H1 (cell line): ENCODE measurements at regions not wholly inside any gene's neighbourhood (a gene's known extent, or its start where the extent isn't known, plus 50 kb on each side); places are given as distances from the start of the nearest gene placed in this dataset.

Experiments used
- CTCF ChIA-PET: fragments of 300-600 bp; sonication (Branson Sonifier 250); formaldehyde crosslinking; loops from one replicate; lab custom pipeline; 2021; ENCODE audit not compliant: partially characterized antibody; lab: Charles Lee
- POLR2A ChIA-PET: fragments of 300-600 bp; sonication (Branson Sonifier 250); formaldehyde crosslinking; loops from one replicate; lab custom pipeline; 2021; ENCODE audit warnings: inconsistent platforms; ENCODE audit not compliant: partially characterized antibody; lab: Charles Lee
- DNase-seq, 2 experiments: peaks; one replicate each; pipeline versions ENCODE4 v3.0.0 to v3.0.0-alpha.2; 2010 to 2022; ENCODE audit warnings: low spot score in 2 of 2, low read depth in 1 of 2, mixed read lengths in 1 of 2
- FAIRE-seq: peaks from 2 replicates; lab custom pipeline; 2011; peaks lifted over from hg19 to GRCh38; lab: Jason Lieb, UNC
- H2AFZ ChIP-seq: 2 replicates; pipeline ENCODE4 v1.8.1; 2012; ENCODE audit warnings: low read length, inconsistent platforms
- H2AK5ac ChIP-seq: 2 replicates; pipeline ENCODE4 v1.6.1; 2013; ENCODE audit warnings: low read depth, low read length
- H2BK120ac ChIP-seq: replicated peaks from 2 replicates; pipeline ENCODE3; 2013; ENCODE audit warnings: low read depth, low read length, inconsistent platforms
- H2BK12ac ChIP-seq: 2 replicates; pipeline ENCODE4 v1.6.1; 2013; ENCODE audit warnings: low read depth, low read length
- H2BK15ac ChIP-seq: 2 replicates; pipeline ENCODE4 v1.6.1; 2013; ENCODE audit warnings: low read length
- H2BK20ac ChIP-seq: 2 replicates; pipeline ENCODE4 v1.6.1; 2013; ENCODE audit warnings: low read length
- H2BK5ac ChIP-seq: 2 replicates; pipeline ENCODE4 v1.6.1; 2013; ENCODE audit warnings: low read depth, low read length
- H3K14ac ChIP-seq: 2 replicates; pipeline ENCODE4 v1.6.1; 2013; ENCODE audit warnings: inconsistent platforms; ENCODE audit not compliant: insufficient read length
- H3K18ac ChIP-seq: 2 replicates; pipeline ENCODE4 v1.6.1; 2013; ENCODE audit warnings: low read length; ENCODE audit errors: extremely low read depth
- H3K23ac ChIP-seq: 2 replicates; pipeline ENCODE4 v1.6.1; 2013; ENCODE audit warnings: inconsistent platforms; ENCODE audit not compliant: insufficient read length
- H3K23me2 ChIP-seq: 2 replicates; pipeline ENCODE4 v1.6.1; 2013; ENCODE audit warnings: low read depth, low read length
- H3K27ac ChIP-seq: 2 replicates; pipeline ENCODE4 v1.6.1; 2011; ENCODE audit warnings: low read depth, low read length, inconsistent platforms
- H3K27me3 ChIP-seq, 4 experiments: replicated peaks in 1 of 4; 1 replicate in 1 of 4; 2 replicates in 3 of 4; pipeline versions ENCODE4 v1.6.1 to v1.8.1; 2011 to 2013; ENCODE audit warnings: low read length in 3 of 4, mild to moderate bottlenecking in 3 of 4, inconsistent platforms in 2 of 4, mixed read lengths in 2 of 4, moderate library complexity in 1 of 4; ENCODE audit not compliant: control insufficient read depth in 3 of 4, insufficient read depth in 3 of 4; ENCODE audit errors: extremely low read depth in 1 of 4
- H3K36me3 ChIP-seq, 4 experiments: 2 replicates each; pipeline versions ENCODE4 v1.6.1 to v1.8.1; 2011 to 2013; ENCODE audit warnings: mild to moderate bottlenecking in 4 of 4, low read length in 3 of 4, moderate library complexity in 2 of 4, control low read depth in 1 of 4, inconsistent platforms in 1 of 4; ENCODE audit not compliant: insufficient read depth in 4 of 4, control insufficient read depth in 2 of 4
- H3K4ac ChIP-seq: replicated peaks from 2 replicates; pipeline ENCODE3; 2013; ENCODE audit warnings: low read length, low read depth, mixed read lengths, inconsistent platforms; ENCODE audit not compliant: insufficient read length
- H3K4me1 ChIP-seq, 4 experiments: replicated peaks in 1 of 4; 1 replicate in 1 of 4; 2 replicates in 3 of 4; pipeline versions ENCODE4 v1.6.1 to v1.8.1; 2011 to 2013; ENCODE audit warnings: low read length in 3 of 4, inconsistent platforms in 2 of 4, mixed read lengths in 1 of 4; ENCODE audit not compliant: insufficient read depth in 4 of 4, control insufficient read depth in 3 of 4
- H3K4me2 ChIP-seq, 2 experiments: 2 replicates each; pipeline versions ENCODE4 v1.6.1 to v1.8.1; 2011 to 2013; ENCODE audit warnings: low read depth in 2 of 2, low read length in 2 of 2, control low read depth in 1 of 2, inconsistent platforms in 1 of 2, mild to moderate bottlenecking in 1 of 2; ENCODE audit not compliant: insufficient read depth in 1 of 2
- H3K4me3 ChIP-seq, 4 experiments: fragments of 200-600, 300-600 bp in 1 of 4; sonication (generic), shearing (Covaris generic), sonication (Bioruptor Twin) in 1 of 4; 2 replicates each; pipeline versions ENCODE4 v1.5.1 to v1.8.1; 2011 to 2016; ENCODE audit warnings: low read length in 4 of 4, low read depth in 3 of 4, control low read depth in 2 of 4, inconsistent platforms in 2 of 4, mild to moderate bottlenecking in 2 of 4, mixed read lengths in 1 of 4, moderate library complexity in 1 of 4; ENCODE audit not compliant: insufficient read depth in 2 of 4; ENCODE audit errors: extremely low read depth in 1 of 4
- H3K56ac ChIP-seq: replicated peaks from 2 replicates; pipeline ENCODE3; 2013; ENCODE audit warnings: low read depth, mild to moderate bottlenecking, mixed read lengths, low read length, inconsistent platforms; ENCODE audit not compliant: insufficient read length
- H3K79me1 ChIP-seq: 2 replicates; pipeline ENCODE4 v1.6.1; 2013; ENCODE audit warnings: low read depth, low read length, control low read depth
- H3K79me2 ChIP-seq, 2 experiments: 2 replicates each; pipeline versions ENCODE4 v1.6.1 to v1.8.1; 2012 to 2013; ENCODE audit warnings: low read length in 2 of 2, mild to moderate bottlenecking in 2 of 2, inconsistent platforms in 1 of 2; ENCODE audit not compliant: insufficient read depth in 2 of 2, control insufficient read depth in 1 of 2
- H3K9ac ChIP-seq, 4 experiments: replicated peaks in 1 of 4; 1 replicate in 1 of 4; 2 replicates in 3 of 4; pipeline versions ENCODE4 v1.6.1 to v1.8.1; 2011 to 2013; ENCODE audit warnings: low read depth in 3 of 4, low read length in 3 of 4, control low read depth in 2 of 4, mild to moderate bottlenecking in 2 of 4, moderate library complexity in 2 of 4, inconsistent platforms in 1 of 4; ENCODE audit errors: extremely low read depth in 1 of 4
- H3K9me3 ChIP-seq, 2 experiments: 2 replicates each; pipeline versions ENCODE4 v1.6.1 to v1.8.1; 2012 to 2013; ENCODE audit warnings: mild to moderate bottlenecking in 2 of 2, moderate library complexity in 2 of 2, control low read depth in 1 of 2, inconsistent platforms in 1 of 2, low read depth in 1 of 2, low read length in 1 of 2, mixed read lengths in 1 of 2; ENCODE audit not compliant: insufficient read depth in 2 of 2
- H4K20me1 ChIP-seq, 2 experiments: replicated peaks in 1 of 2; 2 replicates each; pipeline versions ENCODE3 to v1.8.1; 2011 to 2013; ENCODE audit warnings: inconsistent platforms in 2 of 2, low read length in 2 of 2, mild to moderate bottlenecking in 1 of 2; ENCODE audit not compliant: insufficient read depth in 2 of 2, control insufficient read depth in 1 of 2
- H4K5ac ChIP-seq: 2 replicates; pipeline ENCODE4 v1.6.1; 2013; ENCODE audit warnings: low read length, low read depth, mixed read lengths, inconsistent platforms; ENCODE audit not compliant: insufficient read length
- H4K8ac ChIP-seq: 2 replicates; pipeline ENCODE4 v1.8.0; 2013; ENCODE audit warnings: mild to moderate bottlenecking, moderate library complexity, low read length, inconsistent platforms; ENCODE audit not compliant: insufficient read depth; ENCODE audit errors: extremely low read depth
- H4K91ac ChIP-seq: replicated peaks from 2 replicates; pipeline ENCODE3; 2013; ENCODE audit warnings: low read length, mixed read lengths, inconsistent platforms; ENCODE audit not compliant: insufficient read length
- CTCF ChIP-seq, 3 experiments: IDR thresholded peaks; 1 replicate in 2 of 3; 2 replicates in 1 of 3; pipeline versions ENCODE4 v1.5.1 to v1.6.1; 2011; ENCODE audit warnings: low read length in 3 of 3, mild to moderate bottlenecking in 3 of 3, inconsistent platforms in 2 of 3, low read depth in 1 of 3, moderate library complexity in 1 of 3; ENCODE audit not compliant: insufficient read depth in 1 of 3; ENCODE audit errors: control extremely low read depth in 1 of 3
- EGR1 ChIP-seq: IDR thresholded peaks from 2 replicates; pipeline ENCODE4 v1.6.1; 2011; ENCODE audit warnings: low read depth, low read length, borderline replicate concordance
- MAFK ChIP-seq: IDR thresholded peaks from 2 replicates; pipeline ENCODE4 v1.6.1; 2012; ENCODE audit warnings: low read depth, mild to moderate bottlenecking, improper control_type of control experiment, low read length
- NANOG ChIP-seq: IDR thresholded peaks from 2 replicates; pipeline ENCODE4 v1.6.1; 2011; ENCODE audit warnings: low read length, low read depth, mild to moderate bottlenecking, inconsistent platforms; ENCODE audit not compliant: insufficient read depth, poor library complexity, severe bottlenecking
- POLR2A ChIP-seq, 2 experiments: IDR thresholded peaks; 1 replicate in 1 of 2; 2 replicates in 1 of 2; pipeline ENCODE4 v1.6.1; 2011; ENCODE audit warnings: low read depth in 2 of 2, low read length in 2 of 2, mild to moderate bottlenecking in 2 of 2; ENCODE audit errors: control extremely low read depth in 1 of 2
- RBBP5 ChIP-seq: IDR thresholded peaks from 2 replicates; pipeline ENCODE4 v1.7.1; 2012; ENCODE audit warnings: low read depth, mild to moderate bottlenecking, inconsistent platforms, low read length, moderate library complexity, borderline replicate concordance
- RFX5 ChIP-seq: IDR thresholded peaks from 2 replicates; pipeline ENCODE4 v1.6.1; 2011; ENCODE audit warnings: low read depth, low read length, improper control_type of control experiment, borderline replicate concordance
- RXRA ChIP-seq: IDR thresholded peaks from 2 replicates; pipeline ENCODE4 v1.6.1; 2011; ENCODE audit warnings: low read depth, mild to moderate bottlenecking, low read length, moderate library complexity; ENCODE audit not compliant: insufficient read depth
- SIX5 ChIP-seq: IDR thresholded peaks from 2 replicates; pipeline ENCODE4 v1.6.1; 2011; ENCODE audit warnings: mild to moderate bottlenecking, low read depth, low read length
- SUZ12 ChIP-seq: fragments of 200-600 bp; sonication (generic); IDR thresholded peaks from 2 replicates; pipeline ENCODE4 v1.6.1; 2012; ENCODE audit warnings: mild to moderate bottlenecking, inconsistent platforms, low read length, moderate library complexity, mixed read lengths
- USF2 ChIP-seq: IDR thresholded peaks from 2 replicates; pipeline ENCODE4 v1.6.1; 2011; ENCODE audit warnings: low read length, improper control_type of control experiment
- WGBS, 2 experiments: shearing (Covaris generic) in 1 of 2; methylation state at CpG; one replicate each; pipeline versions ENCODE4 v1.1.6 to v1.1.7; 2013 to 2015; ENCODE audit warnings: low lambda C conversion rate in 2 of 2, mixed read lengths in 2 of 2, inconsistent platforms in 1 of 2, low coverage in 1 of 2, missing lambda C conversion rate in 1 of 2; ENCODE audit not compliant: insufficient replicate concordance in 2 of 2, insufficient coverage in 1 of 2, insufficient read length in 1 of 2; ENCODE audit errors: extremely low coverage in 1 of 2, missing lambda C conversion rate in 1 of 2; 5-methylcytosine and 5-hydroxymethylcytosine counted together

GRCh38 chr6:167496707-167497106 lies 171.8 kb downstream of the TTLL2 start:
- 89% methylated on average over 7 of the region's 7 CpGs; no CpG with 5 or more reads in 1 of the 2 experiments for WGBS, 2 experiments
- Histone ChIP-seq H3K23me2 (peaks cover 6% of the 10 kb centered on the region), H2BK12ac (no peak overlapping the region), H4K5ac (no peak overlapping the region), H2BK15ac (no peak overlapping the region), H3K9me3 (no peaks in the 10 kb centered on the region), H2BK20ac (no peak overlapping the region), H3K27me3 (no peaks in the 10 kb centered on the region), H3K4me2 (no peak overlapping the region), H4K8ac (no peak overlapping the region), H2AK5ac (no peak overlapping the region), H2AFZ (no peak overlapping the region), H3K27ac (no peak overlapping the region), H3K4me3 (no peak overlapping the region), H3K23ac (no peak overlapping the region), H2BK5ac (no peak overlapping the region), H3K4me1 (peaks cover 0 to 11% (median 4%) of the 10 kb centered on the region in 4 experiments; a peak in 5 of 7 replicates), H3K79me1 (no peaks in the 10 kb centered on the region), H3K56ac (no peak overlapping the region), H3K18ac (no peak overlapping the region), H3K79me2 (no peaks in the 10 kb centered on the region), H3K9ac (no peak overlapping the region), H3K14ac (no peak overlapping the region), H2BK120ac (no peak overlapping the region), H3K4ac (no peak overlapping the region), H4K91ac (peak overlapping the region; percentile 31), H3K36me3 (no peaks in the 10 kb centered on the region; a peak in 1 of 8 replicates), H4K20me1 (no peaks in the 10 kb centered on the region)
- CTCF ChIA-PET: interaction anchor here (1.1 to 3.2 kb wide), 2 partner anchors 10 to 11 kb away, joined by 4 to 13 read pairs; no protein-coding TSS in a partner anchor
- POLR2A ChIA-PET: no interaction called here
- DNase-seq: no peak
- no peak for FAIRE-seq
- TF ChIP-seq USF2: no peak
- no peak for TF ChIP-seq SUZ12
- TF ChIP-seq MAFK: no peak
- TF ChIP-seq RBBP5: no peak
- no peak for TF ChIP-seq EGR1
- TF ChIP-seq POLR2A (IDR thresholded peaks at IDR 0.05; ENCODE audit: control extremely low read depth in 1 of 2, low read depth in 2 of 2, low read length in 2 of 2): no peak
- no peak for TF ChIP-seq CTCF (IDR thresholded peaks at IDR 0.05; ENCODE audit: control extremely low read depth in 1 of 3, insufficient read depth in 1 of 3, low read depth in 1 of 3, low read length in 3 of 3)
- TF ChIP-seq SIX5: no peak
- no peak for TF ChIP-seq RXRA
- TF ChIP-seq NANOG: no peak
- no peak for TF ChIP-seq RFX5
